ENCODE measurements at regions not wholly inside any gene's neighbourhood (a gene's known extent, or its start where the extent isn't known, plus 50 kb on each side); places are given as distances from the start of the nearest gene placed in this dataset.

DNA sequence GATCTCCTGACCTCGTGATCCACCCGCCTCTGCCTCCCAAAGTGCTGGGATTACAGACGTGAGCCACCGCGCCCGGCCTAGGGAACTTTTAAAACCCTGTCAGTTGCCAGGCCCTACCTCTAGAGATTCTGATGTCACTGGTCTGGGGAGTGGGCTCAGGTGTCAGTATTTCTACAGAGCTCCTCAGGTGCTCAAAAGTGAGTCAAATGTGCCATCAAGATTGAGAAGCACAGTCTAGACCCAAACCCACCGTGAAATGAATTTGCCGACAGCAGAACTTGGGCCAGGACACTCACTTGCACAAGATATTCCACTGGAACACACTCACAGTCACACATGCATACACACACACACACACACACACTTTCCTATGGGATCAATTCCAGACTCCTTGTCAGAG, 215.5 kb downstream of the RRAGC start:
- H3K4me3 ChIP-seq (ENCODE audit: low read depth, low read length) = no peak overlapping the region
- no peak for DNase-seq (ENCODE audit: low read depth)
- TF ChIP-seq, protein P1, sequence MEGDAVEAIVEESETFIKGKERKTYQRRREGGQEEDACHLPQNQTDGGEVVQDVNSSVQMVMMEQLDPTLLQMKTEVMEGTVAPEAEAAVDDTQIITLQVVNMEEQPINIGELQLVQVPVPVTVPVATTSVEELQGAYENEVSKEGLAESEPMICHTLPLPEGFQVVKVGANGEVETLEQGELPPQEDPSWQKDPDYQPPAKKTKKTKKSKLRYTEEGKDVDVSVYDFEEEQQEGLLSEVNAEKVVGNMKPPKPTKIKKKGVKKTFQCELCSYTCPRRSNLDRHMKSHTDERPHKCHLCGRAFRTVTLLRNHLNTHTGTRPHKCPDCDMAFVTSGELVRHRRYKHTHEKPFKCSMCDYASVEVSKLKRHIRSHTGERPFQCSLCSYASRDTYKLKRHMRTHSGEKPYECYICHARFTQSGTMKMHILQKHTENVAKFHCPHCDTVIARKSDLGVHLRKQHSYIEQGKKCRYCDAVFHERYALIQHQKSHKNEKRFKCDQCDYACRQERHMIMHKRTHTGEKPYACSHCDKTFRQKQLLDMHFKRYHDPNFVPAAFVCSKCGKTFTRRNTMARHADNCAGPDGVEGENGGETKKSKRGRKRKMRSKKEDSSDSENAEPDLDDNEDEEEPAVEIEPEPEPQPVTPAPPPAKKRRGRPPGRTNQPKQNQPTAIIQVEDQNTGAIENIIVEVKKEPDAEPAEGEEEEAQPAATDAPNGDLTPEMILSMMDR (conservative IDR thresholded peaks at IDR 0.05; ENCODE audit: low read depth, low read length) = no peak

DNA sequence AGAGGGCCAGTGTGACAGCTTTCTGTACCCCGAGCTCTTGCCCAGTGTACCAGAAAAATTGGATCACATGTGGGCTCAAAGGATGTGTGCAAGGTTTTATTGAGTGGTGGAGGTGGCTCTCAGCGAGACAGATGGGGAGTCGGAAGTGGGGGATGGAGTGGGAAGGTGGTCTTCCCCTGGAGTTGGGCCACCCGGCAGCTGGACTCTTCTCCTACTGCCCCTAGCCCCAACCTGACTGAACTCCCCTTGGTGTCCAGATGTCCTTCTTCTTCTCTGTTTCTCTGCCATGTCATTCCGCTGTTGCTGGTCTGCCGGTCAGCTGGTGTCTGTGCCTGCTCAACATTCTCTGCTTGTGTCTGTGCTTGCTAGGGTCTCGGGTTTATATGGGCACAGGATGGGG, 217.9 kb downstream of the RRAGC start:
- no peak for DNase-seq (ENCODE audit: low read depth)
- TF ChIP-seq, protein P1 (conservative IDR thresholded peaks at IDR 0.05; ENCODE audit: low read depth, low read length) = no peak
- H3K4me3 ChIP-seq (ENCODE audit: low read depth, low read length) = no peak overlapping the region

DNA sequence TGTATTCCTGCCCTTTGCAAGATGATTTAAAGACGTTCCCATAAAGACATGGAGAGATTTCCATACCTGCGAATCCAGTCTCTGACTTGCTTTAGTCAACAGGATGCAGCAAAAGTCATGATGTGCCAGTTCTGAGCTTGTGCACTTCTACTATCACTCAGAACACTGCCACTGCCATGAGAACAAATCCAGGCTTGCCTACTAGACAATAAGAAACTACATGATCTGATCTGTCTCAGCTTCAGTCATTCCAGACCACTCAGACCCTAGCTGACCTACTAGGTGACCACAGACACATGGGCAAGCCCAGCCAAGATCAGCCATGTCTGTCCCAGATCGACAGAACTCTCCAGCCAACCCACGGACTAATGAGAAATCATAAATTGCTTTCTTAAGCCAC, 219.2 kb downstream of the RRAGC start:
- TF ChIP-seq, protein P1 (conservative IDR thresholded peaks at IDR 0.05; ENCODE audit: low read depth, low read length) = no peak
- no peak for DNase-seq (ENCODE audit: low read depth)
- no peak overlapping the region for H3K4me3 ChIP-seq (ENCODE audit: low read depth, low read length)

DNA sequence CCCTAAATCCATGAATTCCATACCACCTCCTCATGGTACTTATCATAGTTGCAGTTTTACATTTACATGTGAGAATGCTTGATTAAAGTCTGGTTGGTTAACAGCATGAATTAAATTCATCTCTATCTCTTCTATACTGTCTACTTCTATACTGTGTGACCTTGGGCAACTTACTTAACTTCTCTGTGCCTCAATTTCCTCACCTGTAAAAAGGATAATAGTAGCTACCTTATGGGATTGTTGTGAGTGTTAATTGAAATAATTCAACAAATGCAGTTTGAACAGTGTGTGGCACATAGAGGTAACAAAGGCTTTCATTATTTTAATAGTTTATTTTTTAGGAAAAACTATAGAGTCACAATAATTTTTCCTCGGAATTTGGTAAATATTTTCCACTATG, 231.3 kb downstream of the RRAGC start:
- DNase-seq (ENCODE audit: low read depth) = no peak
- H3K4me3 ChIP-seq (ENCODE audit: low read depth, low read length) = no peak overlapping the region
- TF ChIP-seq, protein P1 (conservative IDR thresholded peaks at IDR 0.05; ENCODE audit: low read depth, low read length) = no peak

DNA sequence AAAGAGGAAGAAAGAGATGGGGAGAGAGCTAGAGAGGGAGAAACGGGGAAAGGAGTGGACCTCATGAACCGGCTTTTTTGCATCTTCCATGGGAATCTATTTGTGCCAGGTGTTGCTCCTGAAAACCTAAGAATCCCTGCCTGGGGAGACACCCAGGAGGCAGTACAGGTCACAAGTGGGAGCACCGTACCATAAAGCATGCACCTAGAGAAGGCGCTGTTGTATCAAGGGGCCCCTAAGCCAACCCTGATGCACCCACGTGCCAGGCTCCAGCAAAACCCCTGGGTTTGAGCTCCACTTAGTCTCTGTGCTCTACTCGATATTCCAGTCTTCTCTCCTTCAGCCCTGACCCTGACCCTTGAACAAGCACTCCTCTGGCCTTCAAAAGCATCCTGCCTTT, 233.6 kb downstream of the RRAGC start:
- no peak overlapping the region for H3K4me3 ChIP-seq (ENCODE audit: low read depth, low read length)
- no peak for DNase-seq (ENCODE audit: low read depth)
- TF ChIP-seq, protein P1 (conservative IDR thresholded peaks at IDR 0.05; ENCODE audit: low read depth, low read length) = no peak

DNA sequence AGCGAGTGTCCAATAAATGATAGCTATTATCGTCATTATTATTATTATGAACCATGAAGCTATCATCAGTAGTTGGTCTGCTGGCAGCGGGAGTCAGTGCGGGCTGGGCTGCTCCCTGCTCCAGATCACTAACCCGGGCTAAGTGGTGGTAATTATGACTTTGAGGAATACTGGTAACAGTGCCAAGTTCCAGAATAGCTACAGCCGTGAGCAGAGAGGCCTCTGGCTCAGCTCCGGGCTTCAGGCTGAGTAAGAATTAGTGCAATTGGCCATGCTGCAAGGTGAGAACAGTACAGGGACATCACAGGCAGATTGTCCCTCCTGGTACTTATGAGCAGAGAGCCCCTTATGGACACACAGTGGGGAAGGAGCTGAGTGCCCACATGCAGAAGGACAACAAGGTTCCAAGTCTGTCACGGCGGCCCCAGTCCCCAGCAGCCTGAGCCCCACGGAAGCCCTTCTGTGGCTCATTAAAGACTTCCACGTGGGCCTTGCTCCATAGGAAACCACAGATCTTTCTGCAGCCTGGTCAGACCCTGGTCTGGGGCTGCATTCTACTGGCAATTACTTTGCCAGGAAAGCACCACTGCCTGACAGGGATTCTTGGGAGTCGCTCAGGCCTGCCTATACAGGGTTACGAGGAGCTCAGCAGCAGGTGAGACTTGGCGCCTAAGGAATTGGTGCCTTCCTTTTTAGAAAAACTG, 235.1 kb downstream of the RRAGC start:
- DNase-seq (ENCODE audit: low read depth) = no peak
- no peak overlapping the region for H3K4me3 ChIP-seq (ENCODE audit: low read depth, low read length)
- TF ChIP-seq, protein P1 (conservative IDR thresholded peaks at IDR 0.05; ENCODE audit: low read depth, low read length) = no peak

DNA sequence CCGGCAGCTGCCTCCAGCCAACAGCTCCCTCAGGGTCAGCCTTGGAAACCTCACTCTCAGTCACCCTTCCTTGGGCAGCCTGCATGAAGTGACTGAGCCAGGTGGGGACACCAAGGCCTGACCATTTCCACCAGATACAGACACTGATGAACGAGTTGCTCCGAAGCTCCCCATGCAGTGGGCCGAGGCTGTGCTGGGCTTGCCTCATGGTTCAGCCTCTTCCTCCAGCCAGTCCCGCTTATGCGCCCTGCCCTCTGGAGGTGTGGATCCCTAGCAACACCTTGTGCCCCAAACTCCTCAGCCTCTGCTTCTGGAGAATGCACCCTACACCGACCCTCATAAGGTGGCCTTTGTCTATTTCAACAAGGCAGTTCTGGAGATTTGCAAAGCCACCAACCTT, 236.0 kb downstream of the RRAGC start:
- TF ChIP-seq, protein P1 (conservative IDR thresholded peaks at IDR 0.05; ENCODE audit: low read depth, low read length) = no peak
- no peak for DNase-seq (ENCODE audit: low read depth)
- no peak overlapping the region for H3K4me3 ChIP-seq (ENCODE audit: low read depth, low read length)
